H1 (cell line): ENCODE measurements at regions not wholly inside any gene's neighbourhood (a gene's known extent, or its start where the extent isn't known, plus 50 kb on each side); places are given as distances from the start of the nearest gene placed in this dataset.

Source experiments
- CTCF ChIA-PET: fragments of 300-600 bp; sonication (Branson Sonifier 250); formaldehyde crosslinking; loops from one replicate; lab custom pipeline; 2021; ENCODE audit not compliant: partially characterized antibody; lab: Charles Lee
- POLR2A ChIA-PET: fragments of 300-600 bp; sonication (Branson Sonifier 250); formaldehyde crosslinking; loops from one replicate; lab custom pipeline; 2021; ENCODE audit warnings: inconsistent platforms; ENCODE audit not compliant: partially characterized antibody; lab: Charles Lee
- DNase-seq, 2 experiments: peaks; one replicate each; pipeline versions ENCODE4 v3.0.0 to v3.0.0-alpha.2; 2010 to 2022; ENCODE audit warnings: low spot score in 2 of 2, low read depth in 1 of 2, mixed read lengths in 1 of 2
- FAIRE-seq: peaks from 2 replicates; lab custom pipeline; 2011; peaks lifted over from hg19 to GRCh38; lab: Jason Lieb, UNC
- H2AFZ ChIP-seq: 2 replicates; pipeline ENCODE4 v1.8.1; 2012; ENCODE audit warnings: low read length, inconsistent platforms
- H2AK5ac ChIP-seq: 2 replicates; pipeline ENCODE4 v1.6.1; 2013; ENCODE audit warnings: low read depth, low read length
- H2BK120ac ChIP-seq: replicated peaks from 2 replicates; pipeline ENCODE3; 2013; ENCODE audit warnings: low read depth, low read length, inconsistent platforms
- H2BK12ac ChIP-seq: 2 replicates; pipeline ENCODE4 v1.6.1; 2013; ENCODE audit warnings: low read depth, low read length
- H2BK15ac ChIP-seq: 2 replicates; pipeline ENCODE4 v1.6.1; 2013; ENCODE audit warnings: low read length
- H2BK20ac ChIP-seq: 2 replicates; pipeline ENCODE4 v1.6.1; 2013; ENCODE audit warnings: low read length
- H2BK5ac ChIP-seq: 2 replicates; pipeline ENCODE4 v1.6.1; 2013; ENCODE audit warnings: low read depth, low read length
- H3K14ac ChIP-seq: 2 replicates; pipeline ENCODE4 v1.6.1; 2013; ENCODE audit warnings: inconsistent platforms; ENCODE audit not compliant: insufficient read length
- H3K18ac ChIP-seq: 2 replicates; pipeline ENCODE4 v1.6.1; 2013; ENCODE audit warnings: low read length; ENCODE audit errors: extremely low read depth
- H3K23ac ChIP-seq: 2 replicates; pipeline ENCODE4 v1.6.1; 2013; ENCODE audit warnings: inconsistent platforms; ENCODE audit not compliant: insufficient read length
- H3K23me2 ChIP-seq: 2 replicates; pipeline ENCODE4 v1.6.1; 2013; ENCODE audit warnings: low read depth, low read length
- H3K27ac ChIP-seq: 2 replicates; pipeline ENCODE4 v1.6.1; 2011; ENCODE audit warnings: low read depth, low read length, inconsistent platforms
- H3K27me3 ChIP-seq, 4 experiments: replicated peaks in 1 of 4; 1 replicate in 1 of 4; 2 replicates in 3 of 4; pipeline versions ENCODE4 v1.6.1 to v1.8.1; 2011 to 2013; ENCODE audit warnings: low read length in 3 of 4, mild to moderate bottlenecking in 3 of 4, inconsistent platforms in 2 of 4, mixed read lengths in 2 of 4, moderate library complexity in 1 of 4; ENCODE audit not compliant: control insufficient read depth in 3 of 4, insufficient read depth in 3 of 4; ENCODE audit errors: extremely low read depth in 1 of 4
- H3K36me3 ChIP-seq, 4 experiments: 2 replicates each; pipeline versions ENCODE4 v1.6.1 to v1.8.1; 2011 to 2013; ENCODE audit warnings: mild to moderate bottlenecking in 4 of 4, low read length in 3 of 4, moderate library complexity in 2 of 4, control low read depth in 1 of 4, inconsistent platforms in 1 of 4; ENCODE audit not compliant: insufficient read depth in 4 of 4, control insufficient read depth in 2 of 4
- H3K4ac ChIP-seq: replicated peaks from 2 replicates; pipeline ENCODE3; 2013; ENCODE audit warnings: low read length, low read depth, mixed read lengths, inconsistent platforms; ENCODE audit not compliant: insufficient read length
- H3K4me1 ChIP-seq, 4 experiments: replicated peaks in 1 of 4; 1 replicate in 1 of 4; 2 replicates in 3 of 4; pipeline versions ENCODE4 v1.6.1 to v1.8.1; 2011 to 2013; ENCODE audit warnings: low read length in 3 of 4, inconsistent platforms in 2 of 4, mixed read lengths in 1 of 4; ENCODE audit not compliant: insufficient read depth in 4 of 4, control insufficient read depth in 3 of 4
- H3K4me2 ChIP-seq, 2 experiments: 2 replicates each; pipeline versions ENCODE4 v1.6.1 to v1.8.1; 2011 to 2013; ENCODE audit warnings: low read depth in 2 of 2, low read length in 2 of 2, control low read depth in 1 of 2, inconsistent platforms in 1 of 2, mild to moderate bottlenecking in 1 of 2; ENCODE audit not compliant: insufficient read depth in 1 of 2
- H3K4me3 ChIP-seq, 4 experiments: fragments of 200-600, 300-600 bp in 1 of 4; sonication (generic), shearing (Covaris generic), sonication (Bioruptor Twin) in 1 of 4; 2 replicates each; pipeline versions ENCODE4 v1.5.1 to v1.8.1; 2011 to 2016; ENCODE audit warnings: low read length in 4 of 4, low read depth in 3 of 4, control low read depth in 2 of 4, inconsistent platforms in 2 of 4, mild to moderate bottlenecking in 2 of 4, mixed read lengths in 1 of 4, moderate library complexity in 1 of 4; ENCODE audit not compliant: insufficient read depth in 2 of 4; ENCODE audit errors: extremely low read depth in 1 of 4
- H3K56ac ChIP-seq: replicated peaks from 2 replicates; pipeline ENCODE3; 2013; ENCODE audit warnings: low read depth, mild to moderate bottlenecking, mixed read lengths, low read length, inconsistent platforms; ENCODE audit not compliant: insufficient read length
- H3K79me1 ChIP-seq: 2 replicates; pipeline ENCODE4 v1.6.1; 2013; ENCODE audit warnings: low read depth, low read length, control low read depth
- H3K79me2 ChIP-seq, 2 experiments: 2 replicates each; pipeline versions ENCODE4 v1.6.1 to v1.8.1; 2012 to 2013; ENCODE audit warnings: low read length in 2 of 2, mild to moderate bottlenecking in 2 of 2, inconsistent platforms in 1 of 2; ENCODE audit not compliant: insufficient read depth in 2 of 2, control insufficient read depth in 1 of 2
- H3K9ac ChIP-seq, 4 experiments: replicated peaks in 1 of 4; 1 replicate in 1 of 4; 2 replicates in 3 of 4; pipeline versions ENCODE4 v1.6.1 to v1.8.1; 2011 to 2013; ENCODE audit warnings: low read depth in 3 of 4, low read length in 3 of 4, control low read depth in 2 of 4, mild to moderate bottlenecking in 2 of 4, moderate library complexity in 2 of 4, inconsistent platforms in 1 of 4; ENCODE audit errors: extremely low read depth in 1 of 4
- H3K9me3 ChIP-seq, 2 experiments: 2 replicates each; pipeline versions ENCODE4 v1.6.1 to v1.8.1; 2012 to 2013; ENCODE audit warnings: mild to moderate bottlenecking in 2 of 2, moderate library complexity in 2 of 2, control low read depth in 1 of 2, inconsistent platforms in 1 of 2, low read depth in 1 of 2, low read length in 1 of 2, mixed read lengths in 1 of 2; ENCODE audit not compliant: insufficient read depth in 2 of 2
- H4K20me1 ChIP-seq, 2 experiments: replicated peaks in 1 of 2; 2 replicates each; pipeline versions ENCODE3 to v1.8.1; 2011 to 2013; ENCODE audit warnings: inconsistent platforms in 2 of 2, low read length in 2 of 2, mild to moderate bottlenecking in 1 of 2; ENCODE audit not compliant: insufficient read depth in 2 of 2, control insufficient read depth in 1 of 2
- H4K5ac ChIP-seq: 2 replicates; pipeline ENCODE4 v1.6.1; 2013; ENCODE audit warnings: low read length, low read depth, mixed read lengths, inconsistent platforms; ENCODE audit not compliant: insufficient read length
- H4K8ac ChIP-seq: 2 replicates; pipeline ENCODE4 v1.8.0; 2013; ENCODE audit warnings: mild to moderate bottlenecking, moderate library complexity, low read length, inconsistent platforms; ENCODE audit not compliant: insufficient read depth; ENCODE audit errors: extremely low read depth
- H4K91ac ChIP-seq: replicated peaks from 2 replicates; pipeline ENCODE3; 2013; ENCODE audit warnings: low read length, mixed read lengths, inconsistent platforms; ENCODE audit not compliant: insufficient read length
- FOSL1 ChIP-seq: IDR thresholded peaks from 2 replicates; pipeline ENCODE4 v1.6.1; 2011; ENCODE audit warnings: mild to moderate bottlenecking, low read depth, low read length, moderate library complexity; ENCODE audit not compliant: insufficient read depth
- GTF2F1 ChIP-seq: IDR thresholded peaks from 2 replicates; pipeline ENCODE4 v1.6.1; 2012; ENCODE audit warnings: low read depth, low read length, improper control_type of control experiment, borderline replicate concordance
- KDM1A ChIP-seq: fragments of 200-600, 300-600 bp; sonication (generic); IDR thresholded peaks from 2 replicates; pipeline ENCODE4 v1.7.1; 2016; ENCODE audit warnings: mild to moderate bottlenecking, low read length, borderline replicate concordance
- MAFK ChIP-seq: IDR thresholded peaks from 2 replicates; pipeline ENCODE4 v1.6.1; 2012; ENCODE audit warnings: low read depth, mild to moderate bottlenecking, improper control_type of control experiment, low read length
- PHF8 ChIP-seq: fragments of 200-600 bp; sonication (generic); conservative IDR thresholded peaks from 2 replicates; pipeline ENCODE4 v1.7.1; 2012; ENCODE audit warnings: low read depth, mild to moderate bottlenecking, inconsistent platforms, low read length, moderate library complexity
- POLR2A ChIP-seq, 2 experiments: IDR thresholded peaks; 1 replicate in 1 of 2; 2 replicates in 1 of 2; pipeline ENCODE4 v1.6.1; 2011; ENCODE audit warnings: low read depth in 2 of 2, low read length in 2 of 2, mild to moderate bottlenecking in 2 of 2; ENCODE audit errors: control extremely low read depth in 1 of 2
- POU5F1 ChIP-seq: IDR thresholded peaks from 2 replicates; pipeline ENCODE4 v1.6.1; 2011; ENCODE audit warnings: low read depth, mild to moderate bottlenecking, low read length, moderate library complexity
- SUZ12 ChIP-seq: fragments of 200-600 bp; sonication (generic); IDR thresholded peaks from 2 replicates; pipeline ENCODE4 v1.6.1; 2012; ENCODE audit warnings: mild to moderate bottlenecking, inconsistent platforms, low read length, moderate library complexity, mixed read lengths
- WGBS, 2 experiments: shearing (Covaris generic) in 1 of 2; methylation state at CpG; one replicate each; pipeline versions ENCODE4 v1.1.6 to v1.1.7; 2013 to 2015; ENCODE audit warnings: low lambda C conversion rate in 2 of 2, mixed read lengths in 2 of 2, inconsistent platforms in 1 of 2, low coverage in 1 of 2, missing lambda C conversion rate in 1 of 2; ENCODE audit not compliant: insufficient replicate concordance in 2 of 2, insufficient coverage in 1 of 2, insufficient read length in 1 of 2; ENCODE audit errors: extremely low coverage in 1 of 2, missing lambda C conversion rate in 1 of 2; 5-methylcytosine and 5-hydroxymethylcytosine counted together

DNA sequence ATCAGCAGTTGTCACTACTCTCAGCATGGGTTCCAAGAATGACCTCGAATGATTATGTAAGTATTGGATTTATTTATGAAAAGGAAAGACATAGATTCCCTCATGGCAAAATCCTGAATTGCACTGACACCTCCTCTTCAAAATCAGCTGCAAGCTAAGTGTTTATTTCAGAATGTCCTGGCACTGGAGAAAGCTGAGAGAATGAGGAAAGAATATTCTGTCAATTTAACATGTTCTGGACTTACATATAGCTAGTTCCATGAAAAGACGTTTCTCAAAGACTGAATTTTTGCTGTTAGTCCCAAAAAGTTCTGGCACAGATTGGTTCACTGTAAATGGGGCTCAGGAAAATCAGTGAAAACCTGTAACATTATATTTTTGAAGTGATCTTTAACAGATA is 120.3 kb downstream of the NREP start:
- no peaks in the 10 kb centered on the region for H3K79me2 ChIP-seq
- no peaks in the 10 kb centered on the region for H3K36me3 ChIP-seq
- H4K20me1 ChIP-seq = no peaks in the 10 kb centered on the region
- H3K9me3 ChIP-seq = peaks cover 21 to 27% of the 10 kb centered on the region in 2 experiments
- no peak overlapping the region for H2BK12ac ChIP-seq
- no peak overlapping the region for H3K23ac ChIP-seq
- H3K56ac ChIP-seq = no peak overlapping the region
- H3K4me1 ChIP-seq = no peaks in the 10 kb centered on the region
- H3K79me1 ChIP-seq = no peaks in the 10 kb centered on the region
- ChIA-PET POLR2A (interaction anchor here (0.7 kb wide), 1 partner anchor 72 kb away, joined by 4 read pairs; no protein-coding TSS in a partner anchor), CTCF (interaction anchor here (0.5 to 0.8 kb wide), 2 partner anchors 13 to 101 kb away, joined by 3 read pairs; no protein-coding TSS in a partner anchor)
- TF ChIP-seq GTF2F1 (no peak), POU5F1 (no peak), KDM1A (no peak), POLR2A (IDR thresholded peaks at IDR 0.05; ENCODE audit: control extremely low read depth in 1 of 2, low read depth in 2 of 2, low read length in 2 of 2) (no peak), SUZ12 (no peak), FOSL1 (no peak), MAFK (no peak), PHF8 (no peak)
- H3K4me3 ChIP-seq = no peak overlapping the region
- H4K8ac ChIP-seq = no peak overlapping the region
- no peak overlapping the region for H2AK5ac ChIP-seq
- H2BK120ac ChIP-seq = no peak overlapping the region
- H2AFZ ChIP-seq = no peak overlapping the region
- H3K27me3 ChIP-seq = no peaks in the 10 kb centered on the region
- H3K18ac ChIP-seq = no peak overlapping the region
- no peak overlapping the region for H2BK15ac ChIP-seq
- FAIRE-seq (no peak), DNase-seq (no peak)
- H4K91ac ChIP-seq = no peak overlapping the region
- H4K5ac ChIP-seq = no peak overlapping the region
- no peak overlapping the region for H3K4ac ChIP-seq
- H3K23me2 ChIP-seq = no peaks in the 10 kb centered on the region; the same call in 1 of the 2 replicates
- no peak overlapping the region for H3K14ac ChIP-seq
- no peak overlapping the region for H3K27ac ChIP-seq
- H3K4me2 ChIP-seq = no peak overlapping the region
- WGBS, 2 experiments = 84% methylated on average over 2 of the region's 2 CpGs; no CpG with 5 or more reads in 1 of the 2 experiments
- H2BK5ac ChIP-seq = no peak overlapping the region
- H2BK20ac ChIP-seq = no peak overlapping the region
- no peak overlapping the region for H3K9ac ChIP-seq
